Islet precursor cell (in vitro differentiated cells): ENCODE measurements at regions not wholly inside any gene's neighbourhood (a gene's known extent, or its start where the extent isn't known, plus 50 kb on each side); places are given as distances from the start of the nearest gene placed in this dataset.
A peak's percentile ranks its signal among the peaks of the same experiment; 100 is the strongest.

Experiments used
- DNase-seq: peaks from one replicate; pipeline ENCODE4 v3.0.0-alpha.2; 2018

DNA sequence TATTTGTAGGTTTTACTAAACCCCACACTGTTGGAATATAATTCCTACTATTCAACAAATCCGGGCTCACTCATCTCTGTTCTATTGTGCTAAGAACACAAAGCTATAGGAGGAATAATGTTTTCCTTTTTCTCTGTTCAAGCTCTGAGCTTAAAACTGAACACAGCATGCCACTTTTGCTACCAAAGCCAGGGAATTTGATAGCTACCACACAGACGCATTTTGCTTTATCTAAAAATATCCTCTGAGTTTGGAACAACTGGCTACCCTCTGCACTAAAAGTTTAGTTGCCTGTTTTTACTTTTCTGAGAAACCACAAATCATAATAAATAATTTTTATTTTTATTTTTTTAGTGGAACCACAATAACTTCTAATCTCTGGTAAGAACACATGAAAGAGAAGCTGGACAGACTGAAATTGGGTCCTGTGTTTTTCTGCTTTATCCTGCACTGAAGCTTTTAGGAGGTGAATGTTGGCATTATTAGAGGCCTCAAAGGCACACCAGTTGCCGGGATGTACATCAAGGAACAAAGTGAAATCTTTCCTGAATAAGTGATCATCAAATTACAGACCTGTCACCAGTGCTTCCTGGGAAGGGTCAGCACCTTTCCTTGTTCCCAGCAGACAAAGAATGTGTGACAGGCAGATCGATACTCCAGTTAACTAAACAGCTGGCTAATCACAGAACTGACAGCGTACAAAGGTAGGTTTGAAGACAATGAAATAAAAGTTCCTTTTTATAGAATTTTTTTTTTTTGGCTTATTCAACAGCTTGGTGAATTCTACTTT lies 523.2 kb upstream of the TENM4 start:
- no peak for DNase-seq

DNA sequence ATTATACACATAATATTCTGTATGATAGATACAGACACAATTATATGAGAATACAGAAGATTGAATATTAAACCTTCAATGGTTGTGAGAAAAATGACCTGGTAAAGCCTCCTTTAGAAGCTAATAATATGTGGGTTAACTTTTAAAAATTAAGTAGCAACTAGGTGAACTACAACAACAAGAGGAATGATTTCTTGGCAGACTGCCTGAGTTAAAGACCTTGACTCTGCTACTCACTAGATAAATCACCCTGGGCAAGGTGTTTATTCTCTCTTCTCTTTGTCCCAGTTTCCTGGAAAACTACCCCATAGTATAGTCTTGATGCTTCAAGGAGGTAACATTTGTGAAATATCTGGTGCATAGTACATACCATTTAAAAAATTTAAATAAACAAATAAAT lies 519.6 kb upstream of the TENM4 start:
- no peak for DNase-seq

DNA sequence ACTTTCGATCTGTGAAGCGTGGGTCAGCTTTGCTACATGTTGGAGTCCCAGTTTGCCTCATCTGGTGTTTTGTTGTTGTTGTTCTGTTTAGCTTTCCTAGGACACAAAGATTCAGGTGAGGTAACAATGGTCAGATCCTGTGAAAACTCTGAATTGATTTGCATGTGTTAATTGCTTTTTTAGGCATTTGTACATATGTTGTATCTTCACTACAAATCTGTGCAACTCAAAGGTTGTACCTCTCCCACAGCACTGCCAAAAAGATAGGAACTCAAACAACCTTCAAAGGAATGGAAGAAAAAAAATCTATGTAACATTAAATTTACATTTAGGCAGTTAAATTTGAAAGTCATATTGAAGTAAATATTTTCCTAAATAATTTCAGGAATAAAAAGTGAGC lies 518.5 kb upstream of the TENM4 start:
- DNase-seq, result no peak

DNA sequence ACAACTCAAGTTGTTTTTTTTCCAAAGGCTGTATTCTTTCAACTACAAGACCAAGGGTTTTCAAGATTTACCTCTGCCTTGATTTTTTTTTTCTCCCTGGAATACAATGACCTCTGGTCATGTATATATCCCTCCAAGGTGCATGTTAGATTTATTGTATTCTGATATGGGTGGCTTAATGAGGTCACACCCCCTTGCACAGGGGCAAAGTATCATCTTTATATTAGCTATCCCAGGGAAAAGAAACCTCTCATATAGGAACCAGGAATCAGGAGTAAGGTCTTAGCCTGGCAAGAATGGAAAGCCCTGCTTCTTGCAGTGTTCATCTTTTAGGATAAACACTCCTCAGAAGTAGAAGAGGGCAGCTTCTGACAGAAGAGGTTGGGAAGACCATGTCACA lies 516.9 kb upstream of the TENM4 start:
- no peak for DNase-seq

DNA sequence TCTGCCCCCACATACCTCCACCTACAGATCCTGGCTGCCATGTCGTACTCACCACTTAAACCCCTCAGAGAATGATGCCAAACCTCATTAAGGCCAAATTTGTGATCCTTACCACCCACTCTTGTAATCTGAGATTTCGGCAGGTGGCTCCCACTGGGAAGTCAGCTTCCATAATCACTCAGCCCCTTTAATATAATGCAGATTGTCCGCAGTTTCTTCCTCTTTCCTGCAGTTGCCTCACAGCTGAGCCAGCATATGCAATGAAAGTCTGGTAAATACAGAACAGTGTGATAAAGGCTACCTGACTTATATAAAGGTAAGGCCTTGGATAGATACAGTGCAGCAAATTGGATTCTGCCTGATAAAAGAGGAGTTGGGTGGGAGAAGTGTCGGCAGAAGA lies 515.2 kb upstream of the TENM4 start:
- no peak for DNase-seq

DNA sequence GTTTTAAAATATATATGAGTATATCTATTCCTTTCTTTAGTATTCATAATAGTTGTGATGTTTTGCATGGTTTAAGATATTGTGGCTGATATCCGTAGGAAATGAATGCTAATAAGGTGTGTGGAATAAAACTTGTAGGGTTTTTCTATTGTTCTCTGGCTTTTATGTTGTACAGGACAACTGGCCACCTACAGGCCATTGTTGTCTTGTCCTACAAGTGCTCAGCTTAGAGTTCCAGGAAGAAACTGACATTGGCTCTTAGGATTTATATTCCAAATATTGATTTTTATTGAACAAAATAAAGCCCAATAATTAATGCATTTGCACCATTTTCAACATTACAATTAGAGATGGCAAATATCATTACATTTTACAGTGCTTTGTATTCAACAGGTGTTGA lies 512.8 kb upstream of the TENM4 start:
- no peak for DNase-seq

DNA sequence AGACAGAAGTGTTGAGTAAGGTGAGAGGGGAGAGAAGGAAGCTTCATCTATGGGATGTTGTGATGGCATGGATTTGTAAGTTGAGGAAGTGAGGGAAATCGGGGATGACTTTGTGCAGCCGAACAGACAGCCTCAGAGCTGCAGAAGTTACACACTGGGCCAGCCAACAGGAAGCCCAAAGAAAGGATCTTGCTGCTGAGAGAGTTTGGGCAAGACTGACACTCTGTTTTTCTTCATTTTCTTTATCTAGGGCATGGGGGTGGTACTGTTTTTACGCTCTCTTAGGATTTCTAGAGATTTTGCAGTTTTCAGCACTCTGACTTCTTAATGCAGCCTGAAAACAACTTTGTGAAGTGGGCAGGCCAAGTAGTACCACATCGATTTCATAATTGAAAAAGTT lies 509.9 kb upstream of the TENM4 start:
- DNase-seq, result no peak

DNA sequence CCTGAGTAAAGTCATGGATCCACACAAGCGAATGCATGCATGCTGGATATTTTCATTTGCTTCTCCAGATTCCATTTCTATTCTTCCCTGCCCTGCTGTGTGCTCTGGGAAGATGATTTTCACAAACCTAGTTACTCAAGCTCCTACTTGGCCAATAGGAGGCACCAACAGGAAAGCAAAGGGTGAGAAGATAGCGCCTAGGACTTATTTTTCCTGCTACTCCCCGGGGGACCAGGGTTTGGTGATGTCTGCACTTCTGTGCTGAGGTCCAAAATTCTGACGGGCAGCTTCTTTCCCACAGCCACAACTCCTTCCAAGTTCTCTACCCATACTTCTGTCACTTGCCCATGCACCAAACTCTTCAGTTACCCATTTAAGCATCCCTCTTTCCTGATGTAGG lies 509.3 kb upstream of the TENM4 start:
- no peak for DNase-seq

DNA sequence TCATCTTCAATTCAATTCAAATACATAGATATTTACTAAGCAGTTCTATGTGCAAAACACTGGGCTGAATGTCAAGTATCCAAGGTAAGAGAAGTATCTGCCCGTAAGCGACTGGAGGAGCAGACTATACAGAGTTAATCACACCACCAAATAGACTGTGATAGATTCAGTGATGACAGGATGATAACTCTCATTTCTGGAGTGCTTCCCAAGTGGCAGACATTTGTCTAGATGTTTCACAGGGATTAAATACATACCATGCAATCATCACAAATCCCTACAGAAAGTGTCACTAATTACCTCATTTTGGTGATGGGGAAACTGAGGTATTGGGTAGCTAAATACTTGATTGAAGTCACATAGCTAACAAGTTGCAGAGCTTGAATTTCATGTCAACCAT lies 508.7 kb upstream of the TENM4 start:
- no peak for DNase-seq

DNA sequence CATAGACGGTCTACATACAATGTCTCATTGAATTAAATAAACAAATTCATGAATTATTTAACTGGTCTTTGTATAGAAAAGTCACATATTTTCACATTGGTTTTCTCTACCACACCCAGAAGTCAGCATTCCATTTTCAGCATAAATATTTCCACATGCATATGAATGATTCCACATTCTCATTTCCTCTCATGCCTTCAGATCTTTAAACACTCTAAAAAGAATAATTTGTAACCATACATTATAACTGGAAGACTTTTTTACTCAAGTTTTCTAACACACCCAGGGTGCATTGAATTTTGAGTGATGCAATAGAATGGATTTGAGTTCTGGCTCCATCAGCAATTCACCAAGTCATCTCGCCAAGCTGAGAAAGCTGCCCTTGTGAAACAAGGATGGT lies 501.8 kb upstream of the TENM4 start:
- no peak for DNase-seq

DNA sequence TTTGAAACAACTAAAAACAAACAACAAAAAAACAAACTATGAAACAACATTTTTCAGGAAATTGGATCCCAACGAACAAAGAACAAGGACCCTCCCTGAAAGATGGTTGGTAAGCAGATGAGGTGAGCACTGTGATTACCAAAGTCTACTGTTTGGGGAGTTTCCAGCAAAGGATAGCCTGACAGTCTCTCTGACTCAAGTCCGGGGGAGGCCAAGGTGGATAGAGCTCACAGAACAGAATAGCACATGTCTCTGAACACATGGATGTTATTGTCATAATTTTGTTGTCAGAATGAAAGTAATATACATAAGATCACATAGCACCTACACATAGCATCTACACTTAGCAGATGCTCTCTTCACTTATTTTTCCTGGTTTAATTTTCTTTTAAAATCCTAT lies 501.3 kb upstream of the TENM4 start:
- DNase-seq, result no peak

DNA sequence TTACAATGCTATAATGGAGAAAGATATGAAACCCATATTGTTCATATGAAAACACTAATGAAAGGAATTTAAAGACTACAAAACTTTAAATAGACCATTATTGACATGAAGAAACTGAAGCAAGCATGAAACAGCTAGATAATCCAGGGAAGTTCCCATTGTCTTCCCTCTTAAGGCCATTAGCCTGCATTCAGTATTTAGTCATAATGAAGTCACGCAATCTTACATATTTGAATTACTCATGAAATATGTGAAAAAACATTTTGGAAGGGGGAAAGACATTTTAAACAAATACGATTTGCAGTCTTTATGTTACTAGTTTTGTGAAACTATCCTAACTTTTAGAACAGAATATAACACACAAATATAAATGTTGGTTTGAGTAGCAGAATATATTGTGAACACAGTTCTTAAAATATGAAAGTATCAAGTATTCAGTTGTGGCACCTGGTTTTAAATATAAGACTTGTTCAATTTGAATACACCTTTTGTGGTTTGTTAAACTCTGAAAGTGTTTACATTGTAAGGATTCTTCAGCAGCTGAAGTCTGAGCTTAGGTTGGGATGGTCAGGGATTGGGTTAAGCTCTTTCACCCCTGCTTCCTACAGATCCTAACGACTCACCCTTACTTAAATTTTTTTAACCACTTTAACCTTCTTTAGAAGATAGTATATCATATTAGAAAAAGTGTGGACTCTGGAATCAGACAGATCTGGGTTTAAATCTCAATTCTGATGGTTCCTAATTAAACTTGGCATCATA lies 500.3 kb upstream of the TENM4 start:
- DNase-seq, result no peak

DNA sequence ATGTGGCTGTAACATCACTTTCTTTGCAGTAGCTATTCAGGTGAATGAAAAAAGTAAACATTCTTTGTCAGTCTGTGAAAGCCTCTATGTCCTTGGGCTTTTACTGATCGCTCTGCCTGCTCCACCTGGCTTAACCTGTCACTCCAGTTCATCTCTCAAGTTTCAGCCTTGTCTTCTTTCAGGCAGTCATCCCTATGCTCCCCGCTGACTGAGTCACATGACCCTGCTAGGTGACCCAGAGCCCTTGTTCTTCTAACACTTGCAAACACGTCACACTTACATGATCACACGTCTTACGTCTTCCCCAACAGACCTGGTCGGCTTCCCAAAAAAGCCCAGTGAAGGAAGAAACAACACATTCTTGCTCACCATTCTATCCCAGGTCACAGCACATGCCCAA lies 499.3 kb upstream of the TENM4 start:
- peak; percentile 86 for DNase-seq

DNA sequence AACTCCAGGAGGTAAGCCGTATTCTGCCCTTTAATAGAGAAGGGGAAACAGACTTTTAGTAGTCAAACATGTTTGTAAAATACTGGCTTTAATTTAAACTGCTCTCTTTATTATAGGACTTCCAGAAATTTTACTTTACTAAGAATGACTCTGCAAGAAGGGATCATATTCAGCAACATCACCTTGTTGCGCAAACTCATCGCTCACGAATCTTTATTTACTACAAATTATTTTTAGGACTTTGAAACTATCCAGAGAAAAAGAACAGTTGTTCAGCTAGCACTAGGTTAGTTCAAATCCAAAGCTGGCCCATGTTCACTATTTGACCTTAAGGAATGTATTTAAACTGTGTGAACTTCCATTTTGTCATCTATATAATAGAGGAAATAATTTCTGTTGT lies 498.3 kb upstream of the TENM4 start:
- DNase-seq, result no peak

DNA sequence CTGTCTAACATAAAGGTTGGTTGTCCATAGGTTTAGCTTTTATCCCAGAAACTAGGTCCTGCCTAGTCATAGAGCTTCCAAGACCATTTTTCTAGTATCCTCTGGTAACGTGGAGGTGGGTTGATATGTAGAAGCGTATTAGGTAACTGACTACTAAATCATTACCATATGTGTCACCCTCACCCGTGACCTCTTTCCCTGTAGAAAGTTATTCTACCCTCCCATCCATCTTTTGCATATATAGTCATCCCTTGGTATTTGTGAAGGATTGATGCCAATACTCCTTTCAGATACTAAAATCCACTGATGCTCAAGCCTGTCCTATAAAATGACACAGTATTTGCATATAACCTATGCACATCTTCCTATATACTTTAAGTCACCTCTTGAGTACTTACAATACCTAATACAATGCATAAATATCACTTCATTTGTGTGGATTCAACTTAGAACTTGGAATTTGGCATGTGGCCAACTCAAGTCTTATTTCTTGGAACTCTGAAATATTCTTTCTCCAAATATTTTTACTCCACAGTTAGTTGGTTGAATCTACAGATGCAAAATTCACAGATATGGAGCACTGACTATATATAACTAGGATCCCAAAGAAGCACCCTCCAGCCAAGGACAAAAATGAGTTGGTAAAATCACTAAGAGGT lies 497.0 kb upstream of the TENM4 start:
- no peak for DNase-seq

DNA sequence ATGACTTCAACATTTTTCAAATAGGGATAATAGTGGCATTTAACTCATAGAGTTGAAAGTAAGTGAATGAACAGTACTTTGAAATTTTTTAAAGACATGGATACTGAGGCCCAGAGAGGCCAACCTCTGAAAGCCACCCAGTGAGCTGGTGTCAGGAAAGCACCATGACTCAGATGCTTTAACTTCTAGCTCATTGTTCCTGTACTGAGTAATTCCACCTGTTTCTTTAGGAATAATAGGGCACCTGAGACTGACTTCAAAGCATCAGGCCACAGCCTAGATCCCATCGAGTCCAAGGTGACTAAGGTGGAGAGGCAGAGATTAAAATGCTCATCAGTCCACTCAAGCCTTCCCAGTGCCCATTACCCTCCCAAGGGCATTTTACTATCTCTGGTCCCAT lies 491.8 kb upstream of the TENM4 start:
- no peak for DNase-seq

DNA sequence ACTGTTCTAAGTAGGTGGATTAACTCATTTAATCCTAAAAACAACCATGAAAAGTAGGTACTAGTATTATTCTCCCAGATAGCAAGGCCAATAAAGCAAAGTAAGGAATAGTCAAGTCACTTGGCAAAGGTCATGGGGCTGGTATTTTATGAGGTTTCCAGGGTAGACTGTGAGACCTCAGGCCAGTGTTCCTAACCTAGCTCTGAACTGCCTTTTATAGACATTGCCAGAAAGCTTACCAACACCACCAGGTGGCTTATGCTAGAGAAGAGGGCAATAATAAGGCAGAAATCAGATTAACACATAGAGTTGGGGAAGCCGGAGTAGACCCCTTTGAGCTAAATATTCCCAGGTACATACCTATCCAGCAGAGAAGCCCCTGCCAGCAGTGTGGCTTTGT lies 490.9 kb upstream of the TENM4 start:
- no peak for DNase-seq

DNA sequence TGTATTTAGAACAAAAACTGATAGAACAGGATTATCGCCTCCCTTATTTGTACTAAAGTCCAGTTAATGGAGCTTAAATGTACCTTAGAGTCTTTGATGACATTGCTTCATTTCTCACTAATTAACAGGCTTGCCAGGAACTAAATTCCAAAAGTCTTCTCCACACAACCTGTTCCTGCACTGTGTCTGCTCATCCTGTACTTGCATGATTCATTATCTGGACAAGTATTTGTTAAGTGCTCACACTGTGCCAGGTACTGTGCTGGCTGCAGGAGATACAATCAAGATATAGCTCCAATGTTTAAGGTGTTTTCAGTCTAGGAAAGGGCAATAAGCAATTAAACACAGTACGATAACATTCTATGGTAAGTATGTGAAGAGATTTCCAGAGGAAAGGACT lies 485.9 kb upstream of the TENM4 start:
- no peak for DNase-seq

DNA sequence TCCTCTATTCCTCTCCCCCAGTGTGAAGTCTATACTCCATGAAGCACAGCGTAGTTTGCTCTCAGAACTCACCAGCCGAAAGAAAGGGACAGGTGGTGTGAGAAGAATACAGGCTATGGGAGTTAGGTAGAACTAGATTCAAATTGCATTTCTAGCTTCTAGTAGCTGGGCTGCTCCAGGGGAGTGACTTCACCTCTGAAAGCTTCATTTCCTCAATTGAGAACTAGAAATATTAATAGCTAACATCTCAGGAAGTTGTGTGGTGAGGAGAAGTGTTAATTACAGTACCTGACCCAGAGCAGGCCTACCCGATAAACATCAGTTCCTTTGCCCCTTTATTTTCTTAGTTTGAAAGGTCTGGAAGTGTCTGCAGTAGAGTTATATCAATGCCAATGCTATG lies 484.7 kb upstream of the TENM4 start:
- no peak for DNase-seq

DNA sequence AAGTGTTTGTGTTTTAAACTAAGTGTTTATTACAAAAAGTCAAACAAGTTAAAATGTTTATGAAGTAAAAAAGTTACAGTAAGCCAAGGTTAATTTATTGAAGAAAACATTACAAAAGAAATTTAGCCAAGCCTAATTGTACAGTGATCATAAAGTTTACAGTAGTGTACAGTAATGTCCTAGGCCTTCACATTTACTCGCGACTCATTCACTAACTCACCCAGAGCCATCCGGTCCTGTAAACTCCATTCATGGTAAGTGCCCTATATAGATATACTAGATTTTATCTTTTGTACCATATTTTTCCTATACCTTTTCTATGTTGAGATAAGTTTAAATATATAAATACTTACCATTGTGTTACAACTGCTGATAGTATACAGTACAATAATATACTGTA lies 481.8 kb upstream of the TENM4 start:
- no peak for DNase-seq

DNA sequence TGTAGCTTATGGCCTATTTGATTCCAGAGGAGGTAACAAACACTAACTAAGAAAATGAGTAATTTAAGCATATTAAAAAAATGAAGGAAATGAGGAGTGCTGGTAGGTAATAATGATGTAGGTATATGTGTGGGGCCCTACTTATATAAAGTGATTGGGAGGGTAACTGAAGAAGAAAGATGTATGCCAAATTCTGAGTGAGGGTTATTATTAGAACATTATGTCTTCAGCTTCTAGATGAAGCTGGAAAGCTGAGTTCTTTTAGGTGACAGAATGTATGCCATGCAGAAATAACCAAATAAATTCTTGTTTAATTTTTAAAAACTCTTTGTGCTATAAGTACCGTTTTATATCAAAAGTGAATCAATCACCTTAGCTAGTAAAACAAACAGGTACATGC lies 479.6 kb upstream of the TENM4 start:
- DNase-seq, result no peak

DNA sequence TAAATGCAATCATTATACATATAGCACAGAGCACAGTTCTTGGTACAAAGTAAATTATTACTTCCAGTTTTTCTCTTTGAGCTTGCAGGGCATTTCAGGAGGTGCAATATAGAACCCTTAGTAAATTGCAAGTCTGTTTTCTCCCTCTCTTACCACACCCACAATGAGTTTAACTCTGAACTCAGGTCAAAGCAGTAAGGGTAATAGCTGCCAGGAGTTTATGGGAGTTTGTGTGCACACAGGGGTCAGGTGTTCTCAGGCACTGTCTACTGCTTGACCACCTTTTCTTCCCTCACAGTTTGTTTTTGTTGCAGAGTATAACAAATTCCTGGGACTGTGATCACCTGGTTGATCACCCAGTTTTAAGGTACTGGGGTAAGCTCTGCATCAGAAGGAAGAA lies 478.5 kb upstream of the TENM4 start:
- no peak for DNase-seq

DNA sequence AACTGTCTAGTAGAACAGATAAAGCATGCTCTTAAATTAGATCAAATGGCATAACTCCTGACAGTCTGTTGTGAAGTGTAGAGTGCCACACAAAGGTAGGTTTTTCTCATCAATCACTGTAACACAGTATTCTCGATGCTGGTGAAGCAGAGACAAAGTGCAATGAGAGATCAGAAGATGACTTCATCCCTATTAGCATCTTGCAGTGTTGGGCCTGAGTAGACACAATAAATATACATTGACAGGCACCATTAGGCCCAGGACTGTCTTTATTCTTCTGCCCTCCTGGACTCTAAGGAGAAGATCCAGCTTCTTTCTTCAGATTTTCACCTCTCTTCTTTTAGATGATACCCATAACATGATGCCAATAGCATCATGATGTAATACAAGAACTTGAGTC lies 478.0 kb upstream of the TENM4 start:
- DNase-seq, result no peak

DNA sequence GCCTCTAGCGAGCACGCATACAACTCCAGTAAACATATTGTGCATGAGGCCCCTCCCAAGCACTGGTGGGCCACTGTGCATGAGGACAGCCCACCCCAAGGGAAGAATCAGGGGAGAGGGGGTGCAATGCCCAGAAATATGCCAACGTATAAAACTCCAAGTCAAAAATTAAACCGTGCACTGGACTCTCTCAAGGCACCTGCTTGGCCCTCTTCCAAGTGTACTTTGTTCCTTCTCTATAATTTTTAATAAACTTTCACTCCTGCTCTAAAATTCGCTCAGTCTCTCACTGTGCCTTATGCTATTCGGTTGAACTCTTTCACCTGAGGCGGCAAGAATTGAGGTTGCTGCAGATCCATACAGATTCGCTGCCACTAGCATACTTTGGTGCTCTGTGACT lies 465.3 kb upstream of the TENM4 start:
- DNase-seq, result no peak
